Upper lobe of right lung (tissue), 1 donor: ENCODE measurements at regions not wholly inside any gene's neighbourhood (a gene's known extent, or its start where the extent isn't known, plus 50 kb on each side); places are given as distances from the start of the nearest gene placed in this dataset.

Experiments
- ATAC-seq: fragments of 200-7000 bp; cut with Tn5 transposase; one replicate; pipeline ENCODE4 v1.9.1; 2020; ENCODE audit warnings: mild to moderate bottlenecking, moderate library complexity
- DNase-seq: peaks from one replicate; pipeline ENCODE4 v3.0.0-alpha.2; 2020
- H3K27ac ChIP-seq: fragments of 200-600 bp; one replicate; pipeline ENCODE4 v1.8.0; 2022
- H3K27me3 ChIP-seq: fragments of 200-600 bp; one replicate; pipeline ENCODE4 v1.8.0; 2022; ENCODE audit warnings: mild to moderate bottlenecking
- H3K36me3 ChIP-seq: fragments of 200-600 bp; one replicate; pipeline ENCODE4 v1.8.0; 2022
- H3K4me1 ChIP-seq: fragments of 200-600 bp; one replicate; pipeline ENCODE4 v1.8.0; 2022
- H3K4me3 ChIP-seq: fragments of 200-600 bp; one replicate; pipeline ENCODE4 v1.8.0; 2022; ENCODE audit warnings: mild to moderate bottlenecking
- H3K9me3 ChIP-seq: fragments of 200-600 bp; one replicate; pipeline ENCODE4 v1.8.0; 2022
- intact Hi-C: fragments of 100-400 bp; cut with DNase I; formaldehyde crosslinking; loops from one replicate; pipeline ENCODE4 v1.11.0; 2022
- TF ChIP-seq, protein P1 (sequence below): fragments of 200-600 bp; IDR thresholded peaks from one replicate; pipeline ENCODE4 v1.8.0; 2022; ENCODE audit warnings: antibody characterized with exemption
- donor health status: DM: no; HTN: yes; CAD: no; lungs with severe emphysema.

- no peaks in the 10 kb centered on the region for H3K9me3 ChIP-seq
- H3K4me3 ChIP-seq, result no peak overlapping the region
- ATAC-seq, result peak; percentile 83
- no peaks in the 10 kb centered on the region for H3K4me1 ChIP-seq
- no peaks in the 10 kb centered on the region for H3K36me3 ChIP-seq
- no peaks in the 10 kb centered on the region for H3K27me3 ChIP-seq
- TF ChIP-seq, protein P1, sequence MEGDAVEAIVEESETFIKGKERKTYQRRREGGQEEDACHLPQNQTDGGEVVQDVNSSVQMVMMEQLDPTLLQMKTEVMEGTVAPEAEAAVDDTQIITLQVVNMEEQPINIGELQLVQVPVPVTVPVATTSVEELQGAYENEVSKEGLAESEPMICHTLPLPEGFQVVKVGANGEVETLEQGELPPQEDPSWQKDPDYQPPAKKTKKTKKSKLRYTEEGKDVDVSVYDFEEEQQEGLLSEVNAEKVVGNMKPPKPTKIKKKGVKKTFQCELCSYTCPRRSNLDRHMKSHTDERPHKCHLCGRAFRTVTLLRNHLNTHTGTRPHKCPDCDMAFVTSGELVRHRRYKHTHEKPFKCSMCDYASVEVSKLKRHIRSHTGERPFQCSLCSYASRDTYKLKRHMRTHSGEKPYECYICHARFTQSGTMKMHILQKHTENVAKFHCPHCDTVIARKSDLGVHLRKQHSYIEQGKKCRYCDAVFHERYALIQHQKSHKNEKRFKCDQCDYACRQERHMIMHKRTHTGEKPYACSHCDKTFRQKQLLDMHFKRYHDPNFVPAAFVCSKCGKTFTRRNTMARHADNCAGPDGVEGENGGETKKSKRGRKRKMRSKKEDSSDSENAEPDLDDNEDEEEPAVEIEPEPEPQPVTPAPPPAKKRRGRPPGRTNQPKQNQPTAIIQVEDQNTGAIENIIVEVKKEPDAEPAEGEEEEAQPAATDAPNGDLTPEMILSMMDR, result no peak
- DNase-seq, result no peak
- intact Hi-C loops, result no loop called here
- no peak overlapping the region for H3K27ac ChIP-seq
These were observed 51.4 kb upstream of the VCX3B start for GRCh38 chrX:8413279-8413678.
